ENCODE measurements at regions not wholly inside any gene's neighbourhood (a gene's known extent, or its start where the extent isn't known, plus 50 kb on each side); places are given as distances from the start of the nearest gene placed in this dataset.

DNA sequence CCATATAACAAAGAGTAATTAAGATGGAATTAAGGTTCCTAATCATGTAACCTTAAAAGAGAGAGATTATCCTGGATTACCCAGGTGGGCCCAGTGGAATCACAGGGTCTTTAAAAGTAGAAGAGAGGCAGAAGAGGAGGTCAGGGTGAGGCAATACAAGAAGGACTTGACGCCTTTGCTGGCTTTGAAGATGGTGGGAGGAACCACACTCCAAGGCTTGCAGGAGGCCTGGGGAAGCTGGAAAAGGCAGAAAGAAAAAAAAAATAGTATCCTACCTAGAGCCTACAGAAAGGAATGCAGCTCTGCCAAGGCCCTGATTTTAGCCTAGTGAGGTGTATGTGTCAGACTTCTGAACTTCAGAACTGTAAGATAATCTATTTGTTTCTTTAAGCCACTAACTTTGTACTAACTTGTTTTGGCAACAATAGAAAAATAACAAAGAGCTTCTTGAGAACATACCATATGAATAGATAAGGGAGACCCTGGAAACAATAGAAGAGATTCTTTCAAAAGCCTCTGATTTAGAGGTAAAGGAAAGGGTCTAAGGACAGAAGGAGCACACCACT is 229.9 kb upstream of the TTC29 start:
- ATAC-seq, result no peak
- no peak for TF ChIP-seq RARB (CRISPR knock-in tag; IDR thresholded peaks at IDR 0.05)
- no peak for TF ChIP-seq SNAI2 (CRISPR knock-in tag; IDR thresholded peaks at IDR 0.05)
- TF ChIP-seq ZFP3 (CRISPR knock-in tag; IDR thresholded peaks at IDR 0.05), result no peak
- no peak for TF ChIP-seq ZNF70 (CRISPR knock-in tag; IDR thresholded peaks at IDR 0.05)
- TF ChIP-seq ZNF565 (CRISPR knock-in tag; conservative IDR thresholded peaks at IDR 0.05; ENCODE audit: low read depth), result no peak
- TF ChIP-seq OSR1 (CRISPR knock-in tag; IDR thresholded peaks at IDR 0.05), result no peak
- no peak for TF ChIP-seq ARNTL (CRISPR knock-in tag; IDR thresholded peaks at IDR 0.05; ENCODE audit: borderline replicate concordance, low read depth)
- no peak for TF ChIP-seq ZFP30 (CRISPR knock-in tag; IDR thresholded peaks at IDR 0.05)
- no peak for TF ChIP-seq TOX (CRISPR knock-in tag; IDR thresholded peaks at IDR 0.05; ENCODE audit: borderline replicate concordance)
- no peak for TF ChIP-seq ZNF8 (CRISPR knock-in tag; IDR thresholded peaks at IDR 0.05)
- no peak for TF ChIP-seq ISL1 (CRISPR knock-in tag; IDR thresholded peaks at IDR 0.05)
- TF ChIP-seq CSDC2 (CRISPR knock-in tag; IDR thresholded peaks at IDR 0.05), result no peak

GRCh38 chr4:147182041-147182440 is 236.4 kb upstream of the TTC29 start:
- no peak for ATAC-seq
- no peak for TF ChIP-seq PPARA (CRISPR knock-in tag; IDR thresholded peaks at IDR 0.05; ENCODE audit: borderline replicate concordance)

- TF ChIP-seq BACH2 (CRISPR knock-in tag; IDR thresholded peaks at IDR 0.05; ENCODE audit: borderline replicate concordance), result no peak
- no peak for TF ChIP-seq ESRRG (CRISPR knock-in tag; IDR thresholded peaks at IDR 0.05)
- no peak for TF ChIP-seq ISL1 (CRISPR knock-in tag; IDR thresholded peaks at IDR 0.05)
- no peak for TF ChIP-seq TCF4 (CRISPR knock-in tag; IDR thresholded peaks at IDR 0.05; ENCODE audit: borderline replicate concordance)
- no peak for TF ChIP-seq RARB (CRISPR knock-in tag; IDR thresholded peaks at IDR 0.05)
- no peak for TF ChIP-seq ZNF70 (CRISPR knock-in tag; IDR thresholded peaks at IDR 0.05)
- TF ChIP-seq, protein P1, sequence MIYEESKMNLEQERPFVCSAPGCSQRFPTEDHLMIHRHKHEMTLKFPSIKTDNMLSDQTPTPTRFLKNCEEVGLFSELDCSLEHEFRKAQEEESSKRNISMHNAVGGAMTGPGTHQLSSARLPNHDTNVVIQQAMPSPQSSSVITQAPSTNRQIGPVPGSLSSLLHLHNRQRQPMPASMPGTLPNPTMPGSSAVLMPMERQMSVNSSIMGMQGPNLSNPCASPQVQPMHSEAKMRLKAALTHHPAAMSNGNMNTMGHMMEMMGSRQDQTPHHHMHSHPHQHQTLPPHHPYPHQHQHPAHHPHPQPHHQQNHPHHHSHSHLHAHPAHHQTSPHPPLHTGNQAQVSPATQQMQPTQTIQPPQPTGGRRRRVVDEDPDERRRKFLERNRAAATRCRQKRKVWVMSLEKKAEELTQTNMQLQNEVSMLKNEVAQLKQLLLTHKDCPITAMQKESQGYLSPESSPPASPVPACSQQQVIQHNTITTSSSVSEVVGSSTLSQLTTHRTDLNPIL (CRISPR knock-in tag; IDR thresholded peaks at IDR 0.05; ENCODE audit: low read depth), result no peak
- TF ChIP-seq, protein P2, sequence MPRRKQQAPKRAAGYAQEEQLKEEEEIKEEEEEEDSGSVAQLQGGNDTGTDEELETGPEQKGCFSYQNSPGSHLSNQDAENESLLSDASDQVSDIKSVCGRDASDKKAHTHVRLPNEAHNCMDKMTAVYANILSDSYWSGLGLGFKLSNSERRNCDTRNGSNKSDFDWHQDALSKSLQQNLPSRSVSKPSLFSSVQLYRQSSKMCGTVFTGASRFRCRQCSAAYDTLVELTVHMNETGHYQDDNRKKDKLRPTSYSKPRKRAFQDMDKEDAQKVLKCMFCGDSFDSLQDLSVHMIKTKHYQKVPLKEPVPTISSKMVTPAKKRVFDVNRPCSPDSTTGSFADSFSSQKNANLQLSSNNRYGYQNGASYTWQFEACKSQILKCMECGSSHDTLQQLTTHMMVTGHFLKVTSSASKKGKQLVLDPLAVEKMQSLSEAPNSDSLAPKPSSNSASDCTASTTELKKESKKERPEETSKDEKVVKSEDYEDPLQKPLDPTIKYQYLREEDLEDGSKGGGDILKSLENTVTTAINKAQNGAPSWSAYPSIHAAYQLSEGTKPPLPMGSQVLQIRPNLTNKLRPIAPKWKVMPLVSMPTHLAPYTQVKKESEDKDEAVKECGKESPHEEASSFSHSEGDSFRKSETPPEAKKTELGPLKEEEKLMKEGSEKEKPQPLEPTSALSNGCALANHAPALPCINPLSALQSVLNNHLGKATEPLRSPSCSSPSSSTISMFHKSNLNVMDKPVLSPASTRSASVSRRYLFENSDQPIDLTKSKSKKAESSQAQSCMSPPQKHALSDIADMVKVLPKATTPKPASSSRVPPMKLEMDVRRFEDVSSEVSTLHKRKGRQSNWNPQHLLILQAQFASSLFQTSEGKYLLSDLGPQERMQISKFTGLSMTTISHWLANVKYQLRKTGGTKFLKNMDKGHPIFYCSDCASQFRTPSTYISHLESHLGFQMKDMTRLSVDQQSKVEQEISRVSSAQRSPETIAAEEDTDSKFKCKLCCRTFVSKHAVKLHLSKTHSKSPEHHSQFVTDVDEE (CRISPR knock-in tag; IDR thresholded peaks at IDR 0.05), result no peak
- TF ChIP-seq ZC3H10 (CRISPR knock-in tag; IDR thresholded peaks at IDR 0.05), result no peak
- no peak for TF ChIP-seq GLIS3 (CRISPR knock-in tag; IDR thresholded peaks at IDR 0.05)
- no peak for TF ChIP-seq ZNF8 (CRISPR knock-in tag; IDR thresholded peaks at IDR 0.05)
- TF ChIP-seq PATZ1 (CRISPR knock-in tag; IDR thresholded peaks at IDR 0.05; ENCODE audit: borderline replicate concordance), result no peak
- TF ChIP-seq CSDC2 (CRISPR knock-in tag; IDR thresholded peaks at IDR 0.05), result no peak
- ATAC-seq, result no peak
Observed at GRCh38 chr4:147192679-147193078, 247.0 kb upstream of the TTC29 start.

DNA sequence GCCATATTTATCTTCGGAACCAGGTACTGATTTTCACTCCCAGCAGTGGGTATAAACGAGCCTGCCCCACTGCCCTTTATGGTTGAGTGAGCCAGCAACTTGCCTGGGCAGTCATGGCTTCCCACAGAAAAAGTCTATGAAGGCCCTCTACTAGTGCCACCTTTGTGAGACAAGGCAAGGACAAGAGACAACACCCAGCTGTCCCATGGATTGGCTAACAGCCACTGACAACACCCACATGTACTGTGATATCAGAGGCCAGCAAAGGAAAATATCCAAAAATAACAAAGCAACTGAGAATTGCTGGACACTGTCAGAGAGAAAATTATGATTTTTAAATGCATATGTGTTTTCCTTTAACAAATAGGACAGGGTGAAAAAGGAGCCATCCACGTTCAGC is 248.4 kb upstream of the TTC29 start:
- TF ChIP-seq ZFP30 (CRISPR knock-in tag; IDR thresholded peaks at IDR 0.05) (0 out of 2 replicates have a peak, but pooled peaks have one; percentile 11), PPARA (CRISPR knock-in tag; IDR thresholded peaks at IDR 0.05; ENCODE audit: borderline replicate concordance) (no peak)
- ATAC-seq, result no peak

GRCh38 chr4:147194604-147195003 is 248.9 kb upstream of the TTC29 start:
- no peak for ATAC-seq
- TF ChIP-seq GLIS3 (CRISPR knock-in tag; IDR thresholded peaks at IDR 0.05) (no peak), BACH2 (CRISPR knock-in tag; IDR thresholded peaks at IDR 0.05; ENCODE audit: borderline replicate concordance) (no peak), PPARA (CRISPR knock-in tag; IDR thresholded peaks at IDR 0.05; ENCODE audit: borderline replicate concordance) (no peak), RARB (CRISPR knock-in tag; IDR thresholded peaks at IDR 0.05) (no peak), TCF4 (CRISPR knock-in tag; IDR thresholded peaks at IDR 0.05; ENCODE audit: borderline replicate concordance) (no peak), ZC3H10 (CRISPR knock-in tag; IDR thresholded peaks at IDR 0.05) (no peak), OSR1 (CRISPR knock-in tag; IDR thresholded peaks at IDR 0.05) (no peak), SNAI2 (CRISPR knock-in tag; IDR thresholded peaks at IDR 0.05) (no peak)
